NCI-H1930 (cell line): ENCODE measurements at regions not wholly inside any gene's neighbourhood (a gene's known extent, or its start where the extent isn't known, plus 50 kb on each side); places are given as distances from the start of the nearest gene placed in this dataset.
A peak's percentile ranks its signal among the peaks of the same experiment; 100 is the strongest.

Experiments used
- DNase-seq, 2 experiments: peaks; one replicate each; lab custom pipeline; 2025; lab: John Stamatoyannopoulos, UW

DNA sequence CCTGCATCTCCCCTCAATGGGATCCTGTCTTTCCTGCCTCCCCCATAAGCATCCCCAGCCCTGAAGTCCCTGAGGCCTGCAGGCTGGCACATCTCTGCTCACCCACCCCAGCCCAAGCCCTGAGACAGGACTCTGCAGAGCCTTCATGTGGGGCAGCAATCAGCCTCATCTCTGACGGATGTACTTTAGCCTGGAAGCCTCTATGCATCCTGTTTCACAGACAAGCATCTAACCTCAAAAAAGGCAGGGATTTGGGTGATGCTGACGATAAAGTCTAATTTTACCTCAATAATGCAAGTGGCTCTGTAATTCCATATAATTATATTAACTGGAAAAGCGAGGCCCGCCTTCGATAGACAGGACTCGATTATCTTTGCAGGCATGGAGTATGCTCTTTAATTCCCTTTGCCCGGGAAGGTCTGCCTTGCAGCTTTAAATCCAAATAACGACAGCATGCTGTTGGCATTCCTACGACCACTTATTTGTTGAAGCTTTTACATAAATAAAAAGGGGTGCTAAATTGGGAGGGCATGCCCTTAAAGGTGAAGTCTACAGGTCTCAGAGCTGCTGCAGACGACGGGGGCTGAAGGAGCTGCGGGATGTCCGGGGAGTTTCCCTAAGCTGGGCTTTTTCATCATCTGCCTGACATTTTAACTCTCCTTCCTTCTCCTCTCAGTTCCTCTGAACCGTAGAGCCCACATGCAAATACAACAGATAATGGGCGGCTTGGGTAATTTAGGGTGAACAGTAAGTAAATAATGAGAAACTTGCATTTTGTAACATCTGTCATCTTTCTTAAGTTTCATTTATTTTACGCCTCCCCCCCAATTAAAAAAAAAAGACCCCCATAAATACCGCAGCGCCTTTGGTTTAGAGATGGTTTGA lies 211.5 kb downstream of the URI1 start:
- no peak for DNase-seq

DNA sequence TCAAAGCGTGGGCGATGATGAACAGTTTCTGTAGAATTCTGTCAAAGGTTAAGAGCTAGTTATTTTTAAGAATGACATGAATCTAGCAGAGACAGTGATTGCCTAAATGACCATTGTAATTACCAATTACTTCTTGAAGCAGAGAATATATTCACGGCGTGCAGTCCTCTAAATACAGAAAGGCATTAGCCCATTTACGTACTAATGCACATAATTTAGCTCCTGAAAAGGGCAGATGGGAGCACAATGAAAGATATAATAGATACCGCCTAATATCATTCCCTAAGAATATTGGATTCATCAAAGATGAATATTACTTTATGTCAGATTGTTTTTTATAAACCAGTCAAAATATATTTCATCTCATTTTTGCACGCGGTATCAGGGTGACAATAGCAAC lies 212.4 kb downstream of the URI1 start:
- DNase-seq: peak; percentile 12 to 39

DNA sequence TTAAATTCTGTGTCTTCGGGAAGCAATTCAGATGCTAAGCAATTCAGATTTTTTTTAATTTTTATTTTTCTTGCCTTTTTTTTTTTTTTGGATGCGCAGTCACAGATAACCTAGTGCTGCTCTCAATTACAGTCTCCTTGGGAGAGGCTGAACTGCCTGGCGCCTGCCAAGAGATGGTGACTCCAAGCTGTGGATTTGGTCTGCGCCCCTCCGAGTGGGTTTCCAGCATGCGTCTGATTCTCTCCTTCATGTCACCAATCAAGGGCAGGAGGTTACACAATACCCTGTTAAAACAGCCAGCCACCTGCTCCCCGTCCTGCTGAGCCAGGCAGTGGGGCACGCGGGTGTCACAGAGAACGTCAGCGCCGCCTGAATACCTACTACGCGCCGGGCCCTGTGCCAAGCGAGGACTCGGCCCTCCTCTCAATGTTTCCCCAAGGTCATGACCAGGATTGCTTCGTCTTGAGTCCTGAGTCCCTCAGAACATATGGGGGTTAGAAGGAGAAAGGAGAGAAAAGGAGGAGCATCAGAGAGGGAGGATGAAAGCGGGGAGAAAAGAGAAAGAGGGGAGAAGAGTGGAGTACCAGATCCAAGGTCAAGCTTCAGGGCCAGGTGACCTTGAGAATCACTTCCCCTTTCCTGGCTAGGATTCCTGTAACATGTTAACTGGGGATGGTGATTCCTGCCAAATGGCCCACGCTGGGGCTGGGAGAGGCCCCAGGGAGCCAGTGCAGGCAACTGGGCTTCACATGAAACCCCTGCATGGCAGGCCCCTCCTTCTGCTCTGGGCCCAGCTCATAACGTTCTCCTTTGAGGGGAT lies 213.6 kb downstream of the URI1 start:
- no peak for DNase-seq

DNA sequence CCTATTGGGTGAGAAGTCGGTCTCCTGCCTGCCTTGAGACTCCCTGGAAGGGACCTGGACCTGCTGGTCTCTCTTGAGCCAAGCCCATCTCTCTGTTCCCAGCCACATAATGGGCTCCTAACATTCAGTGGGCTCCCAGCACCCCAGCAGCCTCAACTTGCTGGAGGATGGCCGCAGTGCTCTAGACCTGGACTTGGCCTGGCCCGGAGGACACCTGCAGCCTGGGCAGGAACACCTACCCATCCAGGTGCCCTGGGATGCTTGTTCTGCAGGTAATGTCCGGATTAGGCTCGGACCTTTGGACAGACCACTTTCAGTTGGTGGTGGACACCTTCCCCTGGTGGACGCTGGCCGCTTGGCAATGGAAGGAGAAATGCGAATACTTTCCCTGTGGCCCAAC lies 214.6 kb downstream of the URI1 start:
- DNase-seq: no peak

DNA sequence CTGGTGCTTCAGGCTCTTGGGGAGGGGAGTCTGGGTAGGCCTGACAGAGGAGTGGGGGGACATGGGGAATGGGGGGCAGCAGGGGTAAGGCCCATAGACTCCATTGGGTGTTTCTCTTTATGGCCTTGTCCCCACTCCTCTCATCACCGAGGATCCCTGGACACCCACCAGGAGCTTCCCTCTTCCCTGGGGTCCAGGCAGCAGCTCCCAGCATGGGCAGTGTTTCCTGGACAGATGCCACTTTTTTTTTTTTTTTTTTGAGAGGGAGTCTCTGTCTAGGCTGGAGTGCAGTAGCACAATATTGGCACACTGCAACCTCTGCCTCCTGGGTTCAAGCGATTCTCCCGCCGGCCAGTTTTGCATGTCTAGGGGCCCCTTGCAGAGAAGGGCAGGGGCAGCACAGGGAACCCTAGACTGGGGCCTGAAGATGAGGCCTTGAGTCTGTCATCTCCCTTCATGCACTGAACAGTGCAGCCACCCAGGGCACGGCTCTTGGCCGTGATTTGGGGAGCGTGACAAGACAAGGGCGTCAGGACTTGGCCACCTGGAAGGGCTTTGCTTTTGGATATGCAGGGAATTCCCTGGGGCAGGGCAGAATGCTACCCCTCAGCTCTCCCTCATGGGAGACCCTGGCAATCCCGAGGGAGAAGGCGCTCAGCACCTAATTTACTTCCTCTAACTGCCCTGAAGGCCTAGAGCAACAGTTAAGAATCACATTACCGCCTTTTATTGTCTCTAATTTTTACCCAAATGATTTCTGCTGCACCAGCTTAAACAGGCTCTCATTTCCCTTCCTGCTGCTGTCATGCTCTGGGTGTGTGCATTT lies 213.9 kb upstream of the ZNF536 start:
- DNase-seq: no peak

DNA sequence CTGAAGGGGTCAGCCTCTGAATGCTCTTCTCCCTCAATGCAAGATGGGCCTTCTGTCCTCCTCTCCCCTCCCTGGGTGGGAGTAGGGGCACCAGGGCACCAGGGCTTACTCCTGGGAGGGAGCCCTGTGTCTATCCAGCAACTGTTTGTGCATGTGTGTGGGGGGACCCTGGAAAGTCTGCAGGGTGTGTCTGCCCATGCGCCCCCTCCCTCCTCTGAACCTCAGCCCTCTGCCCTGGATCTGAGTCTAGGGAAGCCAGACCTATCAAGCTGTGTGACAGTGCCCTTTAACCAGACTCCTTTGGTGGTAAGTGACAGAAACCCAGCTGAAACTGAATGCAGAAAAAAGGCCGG lies 213.3 kb upstream of the ZNF536 start:
- no peak for DNase-seq

DNA sequence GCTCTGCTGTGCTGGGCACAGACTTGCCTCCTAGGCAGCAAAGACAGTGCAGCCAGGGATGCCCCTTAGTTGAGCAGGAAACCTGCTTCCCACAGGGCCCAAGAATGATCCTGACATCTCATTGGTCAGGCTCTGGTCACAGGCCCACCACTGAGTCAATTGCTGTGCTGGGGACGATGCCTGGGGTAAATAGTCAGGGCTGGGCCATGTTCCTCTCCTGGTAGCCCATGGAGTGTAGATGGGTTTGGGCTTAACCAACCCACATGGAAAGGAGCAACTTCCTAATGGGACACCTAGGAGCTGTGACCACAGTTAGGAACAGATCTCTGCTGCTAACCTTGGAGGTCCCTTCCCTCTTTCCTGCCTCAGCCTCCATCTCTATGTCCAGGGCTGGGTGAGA lies 212.5 kb upstream of the ZNF536 start:
- DNase-seq: no peak

DNA sequence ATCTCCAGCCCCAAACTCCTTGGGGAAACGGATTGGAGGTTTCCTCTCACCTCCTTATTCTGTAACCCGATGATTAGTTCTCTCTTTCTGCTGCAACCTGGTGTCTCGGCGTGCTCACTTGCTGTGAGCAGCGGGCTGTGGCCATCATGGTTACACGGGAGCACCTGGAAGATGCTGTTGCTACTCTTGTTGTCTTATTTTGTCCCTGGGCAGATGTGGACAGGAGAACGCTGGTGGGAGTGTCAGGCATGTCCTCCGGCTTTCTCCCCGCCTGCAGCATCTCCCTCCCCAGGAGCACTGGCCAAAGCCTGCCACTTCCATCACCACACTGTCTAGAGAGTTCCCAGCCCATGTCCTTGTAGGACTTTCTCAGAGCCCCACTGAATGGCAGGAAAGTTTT lies 211.8 kb upstream of the ZNF536 start:
- no peak for DNase-seq

DNA sequence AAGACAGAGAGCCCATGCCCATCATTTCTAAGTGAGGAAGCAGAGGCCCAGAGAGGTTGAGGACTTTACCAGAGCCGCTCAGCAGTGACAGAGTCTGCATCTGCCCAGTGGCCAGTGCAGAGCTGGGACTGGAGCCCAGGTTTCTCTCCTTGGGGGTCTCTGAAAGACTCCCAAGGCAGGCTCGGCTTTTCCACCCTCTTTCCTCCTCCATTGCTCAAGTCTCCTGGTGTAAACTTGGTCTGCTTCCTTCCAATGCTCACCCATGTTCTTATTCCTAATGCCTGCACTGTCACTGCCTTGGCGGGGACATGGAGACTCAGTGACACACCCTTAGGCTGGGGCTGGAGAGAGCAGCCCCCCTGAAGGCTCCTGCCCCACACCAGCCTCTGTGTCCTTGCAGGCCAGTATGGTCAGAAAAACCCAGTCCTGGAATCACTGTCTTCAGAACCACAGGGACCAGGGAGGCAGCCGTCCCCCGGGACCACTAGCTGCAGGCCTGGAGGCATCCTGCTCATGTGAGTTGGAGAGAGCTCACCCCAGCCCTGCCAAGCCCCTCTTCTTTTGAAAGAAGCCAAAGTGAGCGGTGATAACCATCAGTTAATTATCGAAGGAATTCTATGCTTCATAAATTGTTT lies 211.0 kb upstream of the ZNF536 start:
- no peak for DNase-seq

DNA sequence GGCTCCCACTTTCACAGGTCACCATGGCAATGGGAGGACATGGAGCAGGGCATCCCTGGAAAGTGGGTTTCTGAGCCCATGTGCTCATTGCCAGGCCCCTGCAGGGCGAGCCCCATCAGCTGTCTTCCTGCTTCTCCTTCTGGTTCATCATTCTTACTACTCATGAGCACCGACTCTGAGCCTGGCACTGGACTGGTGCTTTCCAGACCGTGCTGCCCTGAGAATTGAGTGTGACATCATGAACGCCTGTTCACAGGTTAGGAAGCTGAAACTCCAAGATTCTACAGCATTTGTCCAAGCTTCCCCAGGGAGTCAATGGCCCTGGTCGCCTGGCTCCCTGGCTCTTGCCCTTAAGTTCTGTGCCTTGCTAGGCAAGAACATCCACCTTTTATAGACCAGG lies 210.4 kb upstream of the ZNF536 start:
- no peak for DNase-seq

DNA sequence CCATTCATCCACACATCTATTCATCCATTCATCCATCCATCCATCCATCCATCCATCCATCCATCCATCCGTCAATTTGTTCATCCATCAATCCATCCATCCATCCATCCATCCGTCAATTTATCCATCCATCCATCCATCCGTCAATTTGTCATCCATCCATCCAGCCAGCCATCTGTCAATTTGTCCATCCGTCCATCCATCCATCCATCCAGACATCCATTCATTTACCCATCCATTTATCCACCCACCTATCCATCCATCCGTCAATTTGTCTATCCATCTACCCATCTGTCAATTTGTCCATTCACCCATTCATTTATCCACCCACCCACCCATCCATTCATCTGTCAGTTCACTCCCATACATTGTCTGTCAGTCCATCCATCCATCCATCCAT lies 209.5 kb upstream of the ZNF536 start:
- DNase-seq: no peak

DNA sequence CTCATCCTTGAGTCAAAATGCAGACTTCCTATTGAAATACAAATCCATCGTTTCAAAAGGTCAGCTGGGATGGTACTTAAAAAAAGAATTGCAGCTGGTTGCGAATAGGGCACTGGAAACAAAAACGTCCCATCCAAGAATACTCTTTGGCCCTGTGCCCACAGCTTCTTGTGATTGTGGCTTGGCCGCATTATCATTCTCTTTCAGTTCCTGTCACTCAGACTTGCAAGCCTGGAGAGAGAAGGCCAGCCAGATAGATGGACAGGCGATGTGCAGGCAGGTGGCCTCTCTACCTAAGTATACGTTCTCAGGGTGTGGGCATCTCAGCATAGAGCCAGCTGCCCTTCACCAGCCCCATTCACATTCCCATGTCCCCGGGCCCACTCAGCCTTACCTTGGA lies 208.5 kb upstream of the ZNF536 start:
- no peak for DNase-seq

DNA sequence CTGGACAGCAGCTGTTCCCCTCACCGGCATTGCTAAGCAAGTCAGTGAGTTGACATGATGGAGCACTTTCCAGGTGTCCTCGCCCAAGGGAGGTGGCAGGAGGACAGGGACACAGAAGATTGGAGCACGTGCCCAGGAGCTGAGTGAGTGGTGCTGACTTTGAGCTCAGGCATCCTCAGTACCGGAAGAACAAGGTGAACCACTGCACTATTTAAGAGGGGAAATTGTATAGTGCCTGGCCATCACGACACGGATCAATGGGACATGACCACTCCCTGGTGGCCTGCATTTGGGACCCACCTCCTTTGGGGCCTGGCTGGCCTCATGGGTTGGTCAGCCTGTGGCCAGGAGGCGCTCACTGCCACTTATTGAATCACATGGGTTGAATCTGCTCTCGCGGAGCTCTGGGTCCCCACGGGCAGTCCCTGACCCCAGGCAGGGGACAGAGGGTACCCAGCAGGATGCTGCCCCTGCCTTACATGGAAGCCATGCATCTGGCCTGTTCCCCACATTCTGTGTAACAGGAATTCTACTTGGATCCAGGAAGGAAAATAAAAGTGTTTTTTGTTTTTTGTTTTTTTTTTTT lies 206.9 kb upstream of the ZNF536 start:
- DNase-seq: no peak

DNA sequence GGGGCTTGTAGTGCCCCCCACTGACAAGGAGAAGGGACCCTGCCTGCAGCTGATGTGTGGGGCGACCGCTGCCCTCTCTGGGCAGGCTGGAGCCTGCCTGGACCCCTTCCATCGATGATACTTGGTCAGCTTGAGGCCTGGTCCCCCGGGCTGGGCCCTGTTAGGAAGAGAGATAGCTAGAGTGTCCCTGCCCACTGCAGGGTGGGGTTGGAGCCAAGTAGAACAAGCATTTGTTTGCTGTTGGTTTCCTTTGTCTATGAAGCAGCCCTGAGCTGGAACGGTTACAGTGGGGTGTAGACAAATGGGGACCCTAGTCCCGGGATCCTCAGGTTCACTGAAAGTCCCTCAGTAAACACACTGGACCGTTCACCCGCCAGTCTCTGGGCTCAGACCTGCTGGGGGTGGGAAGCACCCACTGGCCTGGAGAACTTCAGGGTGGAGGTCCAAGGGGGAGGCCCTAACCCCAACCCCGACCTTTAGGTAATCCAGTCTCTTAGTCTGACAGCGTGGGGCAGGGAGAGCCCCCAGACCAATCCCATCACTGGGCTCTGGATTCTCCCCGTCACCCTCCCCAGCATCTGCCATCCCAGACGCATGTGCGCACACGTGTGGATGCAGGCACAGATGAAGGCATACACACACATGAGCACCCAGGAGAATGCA lies 204.8 kb upstream of the ZNF536 start:
- no peak for DNase-seq

DNA sequence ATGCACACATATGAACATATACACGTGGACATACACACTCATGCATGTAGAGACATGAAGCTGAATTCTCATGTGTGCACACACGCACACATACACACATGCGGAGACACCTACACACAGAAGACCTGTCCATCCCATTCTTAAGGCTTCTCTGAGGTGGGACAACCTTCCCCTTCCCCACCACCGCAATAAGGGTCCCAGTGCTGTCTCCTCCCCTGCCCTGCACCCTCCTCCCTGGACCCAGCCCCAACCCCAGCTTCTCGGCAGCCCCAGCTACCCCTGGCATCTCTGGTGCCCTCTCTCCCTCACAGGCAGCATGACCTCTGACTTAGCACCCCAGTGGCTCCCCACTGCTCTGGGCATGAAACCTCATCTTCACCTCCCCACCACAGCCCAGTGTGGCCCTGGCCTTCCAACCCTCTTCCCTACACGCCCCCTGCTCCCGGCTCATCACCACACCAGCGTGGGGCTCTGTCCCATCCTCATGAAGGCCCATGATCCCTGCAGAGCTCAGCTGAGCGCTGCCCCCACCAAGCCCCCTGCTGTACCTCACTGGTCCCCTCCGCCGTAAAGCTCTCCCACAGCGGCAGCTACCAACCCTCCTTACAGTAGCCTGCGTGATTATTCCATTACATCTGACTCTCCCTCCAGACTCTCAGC lies 204.1 kb upstream of the ZNF536 start:
- no peak for DNase-seq

DNA sequence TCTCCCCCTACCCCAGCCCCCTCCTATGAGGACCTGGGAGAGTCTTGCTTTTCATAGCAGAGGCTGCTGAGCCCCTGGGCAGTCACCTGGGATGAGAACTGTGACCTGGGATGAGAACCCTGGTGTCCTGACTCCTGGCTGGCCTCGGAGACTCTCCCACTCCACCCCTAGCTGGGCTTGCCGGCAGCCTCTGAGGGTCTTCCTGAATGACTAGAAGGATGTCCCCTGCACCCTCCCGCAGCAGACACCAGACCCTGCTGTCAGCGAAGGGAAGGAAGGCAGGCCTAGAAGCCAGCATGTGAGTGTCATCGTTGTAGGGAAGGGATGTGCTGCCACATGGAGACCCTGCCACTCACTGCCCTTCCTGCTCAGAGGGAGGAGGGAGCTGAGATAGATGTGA lies 203.4 kb upstream of the ZNF536 start:
- no peak for DNase-seq

DNA sequence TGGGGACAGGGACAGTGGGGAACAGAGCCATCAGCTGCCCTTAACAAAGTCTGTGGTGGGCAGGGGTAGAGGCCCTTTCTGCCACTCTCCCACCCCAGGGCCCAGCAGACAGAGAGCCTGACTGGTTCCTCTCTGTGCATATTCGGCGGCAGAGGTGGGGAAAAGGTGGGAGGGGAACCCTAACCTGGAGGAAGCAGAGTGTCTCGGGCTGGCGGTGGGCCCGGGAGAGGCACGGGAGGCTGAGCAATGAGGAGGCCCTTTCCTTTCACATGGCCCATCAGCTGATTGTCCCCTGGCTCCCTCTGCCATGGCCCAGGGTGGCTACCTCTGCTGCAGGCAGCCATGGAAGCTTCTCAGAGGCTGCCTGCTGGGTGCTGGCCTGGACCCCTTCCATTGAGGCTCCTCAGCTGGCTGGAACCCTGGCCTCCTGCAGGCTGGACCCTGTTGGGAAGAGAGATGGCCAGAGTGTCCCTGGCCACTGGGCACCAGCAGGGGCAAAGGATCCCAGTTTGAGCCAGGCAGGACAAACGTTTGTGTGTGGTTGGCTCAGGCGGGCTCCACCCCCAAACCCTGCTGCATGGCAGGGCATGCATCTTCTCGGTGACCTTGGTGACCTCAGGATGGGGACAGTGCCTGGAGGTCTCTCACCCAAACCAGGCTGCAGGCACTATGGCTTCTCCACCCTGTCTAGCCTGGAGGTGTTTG lies 202.8 kb upstream of the ZNF536 start:
- DNase-seq: no peak

DNA sequence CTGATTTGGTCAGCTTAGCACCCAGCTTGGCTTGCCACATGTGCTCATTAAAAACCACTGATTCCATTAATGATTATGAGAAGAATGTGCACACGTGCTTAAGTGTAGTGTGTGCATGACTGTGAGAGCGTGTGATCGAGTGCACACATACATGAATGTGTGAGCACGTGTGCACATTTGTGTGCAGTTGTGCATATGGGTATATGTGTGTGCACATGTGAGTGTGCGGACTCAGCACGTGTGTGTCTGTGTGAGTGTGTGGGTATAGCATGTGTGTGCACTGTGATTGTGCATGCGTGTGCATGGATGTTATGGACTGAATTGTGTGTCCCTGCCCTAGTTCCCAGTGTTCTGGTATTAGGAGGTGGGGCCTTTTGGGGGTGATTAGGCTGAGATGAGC lies 202.1 kb upstream of the ZNF536 start:
- no peak for DNase-seq

DNA sequence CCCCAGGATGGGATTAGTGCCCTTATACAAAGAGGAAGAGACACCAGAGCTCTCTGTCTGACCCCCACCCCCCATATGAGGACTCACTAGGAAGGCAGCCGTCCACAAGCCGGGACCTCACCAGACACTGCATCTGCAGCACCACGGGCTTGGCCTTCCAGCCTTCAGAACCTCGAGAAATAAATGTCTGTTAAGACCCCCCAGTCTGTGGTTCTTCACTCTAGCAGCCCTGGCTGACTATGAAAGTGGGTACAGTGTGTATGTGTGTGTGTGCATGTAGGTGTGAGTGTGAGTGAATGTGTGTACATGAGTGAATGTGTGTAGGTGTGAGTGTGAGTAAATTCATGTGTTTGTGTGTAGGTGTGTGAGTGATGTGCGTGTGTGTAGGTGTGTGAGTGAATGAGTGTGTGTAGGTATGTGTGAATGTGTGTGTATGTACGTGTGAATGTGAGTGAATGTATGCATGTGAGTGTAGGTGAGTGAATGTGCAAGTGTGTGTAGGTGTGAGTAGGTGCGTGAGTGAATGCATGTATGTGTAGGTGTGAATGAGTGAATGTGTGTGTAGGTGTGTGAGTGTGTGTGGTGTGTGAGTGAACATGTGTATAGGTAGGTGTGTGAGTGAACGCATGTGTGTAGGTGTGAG lies 201.6 kb upstream of the ZNF536 start:
- DNase-seq: no peak
